Ascending aorta (tissue), 2 donors: ENCODE measurements at regions not wholly inside any gene's neighbourhood (a gene's known extent, or its start where the extent isn't known, plus 50 kb on each side); places are given as distances from the start of the nearest gene placed in this dataset.

ENCODE experiments used
- DNase-seq, 2 donors: peaks; one replicate each; pipeline ENCODE4 v3.0.0-alpha.2; 2019; ENCODE audit warnings: low spot score in 2 of 2
- H3K27ac ChIP-seq, 2 donors: fragments of 200-600 bp; sonication (generic); one replicate each; pipeline ENCODE4 v1.5.1; 2016 to 2017; ENCODE audit warnings: mild to moderate bottlenecking in 1 of 2
- H3K27me3 ChIP-seq: fragments of 200-600 bp; sonication (generic); one replicate; pipeline ENCODE4 v1.5.1; 2017
- H3K36me3 ChIP-seq, 2 donors: fragments of 200-600 bp; sonication (generic); one replicate each; pipeline ENCODE4 v1.5.1; 2016
- H3K4me1 ChIP-seq, 2 donors: fragments of 200-600 bp; sonication (generic); one replicate each; pipeline ENCODE4 v1.5.1; 2016 to 2017; ENCODE audit warnings: mild to moderate bottlenecking in 1 of 2
- H3K4me3 ChIP-seq, 2 donors: fragments of 200-600 bp; sonication (generic); one replicate each; pipeline ENCODE4 v1.5.1; 2016 to 2017; ENCODE audit warnings: mild to moderate bottlenecking in 1 of 2
- H3K9me3 ChIP-seq, 2 donors: fragments of 200-600 bp; sonication (generic); one replicate each; pipeline ENCODE4 v1.5.1; 2016
- intact Hi-C: fragments of 100-400 bp; cut with DNase I; formaldehyde crosslinking; loops from one replicate; pipeline ENCODE4 v1.15.1; 2023
- TF ChIP-seq, protein P1 (sequence below), 3 experiments: fragments of 200-600 bp in 2 of 3; fragments of 450-650 bp in 1 of 3; sonication (generic) in 2 of 3; IDR thresholded peaks; one replicate each; pipeline ENCODE4 v1.5.1; 2016 to 2019; ENCODE audit warnings: antibody characterized with exemption in 3 of 3, mild to moderate bottlenecking in 1 of 3, moderate library complexity in 1 of 3

DNA sequence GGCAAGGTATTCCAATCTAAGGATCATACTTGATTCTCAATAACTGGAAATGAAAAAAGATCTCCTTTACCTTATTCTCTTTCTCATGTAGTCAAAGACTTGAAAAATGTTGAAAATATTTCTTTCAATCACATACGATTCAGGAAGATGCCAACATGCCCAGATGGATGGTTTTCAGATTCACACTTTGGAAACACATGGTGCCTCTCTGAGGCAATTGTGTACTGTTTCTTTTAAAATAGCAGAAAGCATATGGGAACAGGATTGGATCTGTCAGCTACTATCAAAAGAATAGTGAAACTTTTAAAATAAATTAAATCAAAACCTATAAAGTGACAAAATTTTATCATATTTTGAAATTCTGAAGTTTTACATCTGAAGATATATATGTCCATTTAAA lies 222.4 kb downstream of the SPRY2 start:
- H3K9me3 ChIP-seq, result no peaks in the 10 kb centered on the region
- H3K4me3 ChIP-seq, result no peak overlapping the region
- H3K27me3 ChIP-seq, result no peaks in the 10 kb centered on the region
- intact Hi-C loops, result no loop called here
- TF ChIP-seq, protein P1, sequence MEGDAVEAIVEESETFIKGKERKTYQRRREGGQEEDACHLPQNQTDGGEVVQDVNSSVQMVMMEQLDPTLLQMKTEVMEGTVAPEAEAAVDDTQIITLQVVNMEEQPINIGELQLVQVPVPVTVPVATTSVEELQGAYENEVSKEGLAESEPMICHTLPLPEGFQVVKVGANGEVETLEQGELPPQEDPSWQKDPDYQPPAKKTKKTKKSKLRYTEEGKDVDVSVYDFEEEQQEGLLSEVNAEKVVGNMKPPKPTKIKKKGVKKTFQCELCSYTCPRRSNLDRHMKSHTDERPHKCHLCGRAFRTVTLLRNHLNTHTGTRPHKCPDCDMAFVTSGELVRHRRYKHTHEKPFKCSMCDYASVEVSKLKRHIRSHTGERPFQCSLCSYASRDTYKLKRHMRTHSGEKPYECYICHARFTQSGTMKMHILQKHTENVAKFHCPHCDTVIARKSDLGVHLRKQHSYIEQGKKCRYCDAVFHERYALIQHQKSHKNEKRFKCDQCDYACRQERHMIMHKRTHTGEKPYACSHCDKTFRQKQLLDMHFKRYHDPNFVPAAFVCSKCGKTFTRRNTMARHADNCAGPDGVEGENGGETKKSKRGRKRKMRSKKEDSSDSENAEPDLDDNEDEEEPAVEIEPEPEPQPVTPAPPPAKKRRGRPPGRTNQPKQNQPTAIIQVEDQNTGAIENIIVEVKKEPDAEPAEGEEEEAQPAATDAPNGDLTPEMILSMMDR (IDR thresholded peaks at IDR 0.05), result no peak
- no peaks in the 10 kb centered on the region for H3K4me1 ChIP-seq
- no peak overlapping the region for H3K27ac ChIP-seq
- no peak for DNase-seq
- no peaks in the 10 kb centered on the region for H3K36me3 ChIP-seq

DNA sequence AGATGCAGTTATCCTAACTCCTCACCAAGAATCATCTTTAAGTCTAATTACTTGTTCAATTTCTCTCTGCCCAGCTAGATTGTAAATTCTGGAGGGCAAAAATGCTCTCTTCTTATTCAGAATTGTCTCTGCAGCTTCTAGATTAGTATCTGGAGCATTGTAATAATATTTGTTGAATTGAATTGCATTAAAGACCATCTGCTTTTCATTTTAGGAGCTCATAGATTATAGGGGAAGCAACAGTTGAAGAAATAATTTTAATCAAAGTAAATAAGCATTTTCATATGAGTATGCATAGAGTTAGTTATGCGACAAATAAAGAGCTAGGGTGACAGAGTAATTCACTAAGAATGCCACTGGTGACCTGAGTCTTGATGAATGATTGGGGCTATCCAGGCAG lies 222.8 kb downstream of the SPRY2 start:
- Histone ChIP-seq H3K27ac (no peak overlapping the region), H3K4me3 (no peak overlapping the region), H3K27me3 (no peaks in the 10 kb centered on the region), H3K9me3 (no peaks in the 10 kb centered on the region), H3K36me3 (no peaks in the 10 kb centered on the region), H3K4me1 (no peaks in the 10 kb centered on the region)
- TF ChIP-seq, protein P1 (IDR thresholded peaks at IDR 0.05), result no peak
- no peak for DNase-seq
- intact Hi-C loops, result no loop called here

DNA sequence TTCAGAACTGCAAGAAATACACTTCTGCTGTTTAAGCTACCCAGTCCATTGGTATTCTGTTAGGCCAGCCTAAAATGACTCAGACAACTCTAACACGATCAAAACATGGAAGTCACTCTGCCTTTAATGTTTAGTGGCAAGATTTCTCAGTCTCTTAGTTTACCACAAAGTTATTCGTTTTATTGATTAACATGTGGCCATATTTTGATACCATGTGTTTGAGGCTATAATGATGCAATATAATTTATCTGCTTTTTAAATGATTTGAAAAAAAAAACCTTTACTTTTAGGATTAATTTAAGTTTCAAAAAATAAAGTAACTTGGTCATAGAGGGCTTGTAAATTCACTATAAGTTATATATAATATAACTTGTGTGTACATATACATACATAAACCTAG lies 223.4 kb downstream of the SPRY2 start:
- TF ChIP-seq, protein P1 (IDR thresholded peaks at IDR 0.05), result no peak
- H3K4me1 ChIP-seq, result no peaks in the 10 kb centered on the region
- intact Hi-C loops, result no loop called here

DNA sequence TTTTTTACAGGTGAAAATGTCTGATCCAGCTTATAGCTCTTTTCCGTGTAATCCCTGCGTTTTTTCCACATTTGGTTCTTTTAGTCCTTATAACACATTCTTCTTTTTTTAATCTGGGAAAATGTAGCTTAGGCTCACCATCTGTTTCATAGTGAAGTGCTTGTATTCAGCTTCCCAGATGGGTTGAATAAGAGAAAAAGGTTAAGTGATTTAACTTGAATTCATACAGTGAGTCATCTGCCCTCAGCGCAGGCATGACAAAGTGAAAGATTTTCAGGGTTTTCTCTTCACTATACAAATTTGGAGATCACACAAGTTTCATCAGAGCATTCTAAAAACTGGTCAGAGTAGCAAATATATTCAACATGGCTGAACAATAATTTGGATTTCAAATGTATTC lies 224.8 kb downstream of the SPRY2 start:
- intact Hi-C loops, result no loop called here
- Histone ChIP-seq H3K4me3 (no peak overlapping the region), H3K9me3 (no peaks in the 10 kb centered on the region), H3K36me3 (no peaks in the 10 kb centered on the region), H3K27me3 (no peaks in the 10 kb centered on the region), H3K27ac (no peak overlapping the region), H3K4me1 (no peaks in the 10 kb centered on the region)
- TF ChIP-seq, protein P1 (IDR thresholded peaks at IDR 0.05), result no peak
- no peak for DNase-seq

More for the DNA sequence above, 223.4 kb downstream of the SPRY2 start:
- no peak for DNase-seq
- Histone ChIP-seq H3K36me3 (no peaks in the 10 kb centered on the region), H3K4me3 (no peak overlapping the region), H3K27me3 (no peaks in the 10 kb centered on the region), H3K9me3 (no peaks in the 10 kb centered on the region), H3K27ac (no peak overlapping the region)

DNA sequence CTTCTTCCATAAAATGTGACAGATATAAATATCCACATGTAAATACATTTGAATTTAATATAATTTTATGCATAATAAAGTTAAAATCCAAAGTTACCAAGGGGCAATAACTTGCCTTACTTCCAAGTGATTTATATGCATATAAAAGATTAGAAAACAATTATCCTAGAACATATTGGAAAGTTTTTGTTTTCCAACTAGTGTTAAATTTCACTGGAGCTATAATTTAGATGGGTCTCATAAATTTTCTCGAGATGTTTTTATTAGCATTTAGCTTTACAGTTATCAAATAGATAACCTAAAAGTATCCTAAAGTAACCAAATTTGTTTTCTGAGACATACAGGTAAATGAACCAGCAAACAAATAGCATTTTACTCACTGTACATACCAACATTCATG lies 225.3 kb downstream of the SPRY2 start:
- H3K36me3 ChIP-seq, result no peaks in the 10 kb centered on the region
- no peak for DNase-seq
- H3K9me3 ChIP-seq, result no peaks in the 10 kb centered on the region
- H3K4me1 ChIP-seq, result no peaks in the 10 kb centered on the region
- no peak overlapping the region for H3K4me3 ChIP-seq
- H3K27ac ChIP-seq, result no peak overlapping the region
- TF ChIP-seq, protein P1 (IDR thresholded peaks at IDR 0.05), result no peak
- intact Hi-C loops, result no loop called here
- H3K27me3 ChIP-seq, result no peaks in the 10 kb centered on the region
